ENCODE measurements at regions not wholly inside any gene's neighbourhood (a gene's known extent, or its start where the extent isn't known, plus 50 kb on each side); places are given as distances from the start of the nearest gene placed in this dataset.

DNA sequence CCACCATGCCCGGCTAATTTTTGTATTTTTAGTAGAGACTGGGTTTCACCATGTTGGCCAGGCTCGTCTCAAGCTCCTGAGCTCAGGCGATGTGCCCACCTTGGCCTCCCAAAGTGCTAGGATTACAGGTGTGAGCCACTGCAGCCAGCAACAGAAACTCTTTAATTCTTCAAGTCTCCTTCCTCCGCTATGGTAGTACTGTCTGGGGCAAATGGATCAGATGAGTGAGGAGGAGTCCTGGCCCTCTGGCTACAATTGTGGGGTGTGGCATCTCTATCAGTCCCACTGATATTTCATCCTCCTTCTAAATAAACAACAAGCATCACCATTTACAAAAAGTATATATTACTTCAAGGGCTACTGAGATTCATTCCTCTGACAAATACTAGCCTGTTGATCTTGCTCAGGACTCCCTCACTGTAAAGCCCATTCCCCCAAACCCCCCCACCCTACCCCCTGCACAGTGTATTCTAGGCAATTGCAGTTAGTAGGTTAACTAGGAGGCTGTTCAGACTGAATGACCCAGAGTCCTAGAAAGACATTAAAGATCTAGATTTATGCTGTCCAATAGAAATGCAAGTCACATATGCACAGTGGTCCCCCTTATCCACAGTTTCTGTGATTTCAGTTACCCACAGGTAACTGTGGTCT, 71.2 kb upstream of the STAM2 start:
- no peaks in the 10 kb centered on the region for H3K36me3 ChIP-seq
- H3K27ac ChIP-seq, result no peak overlapping the region
- no peaks in the 10 kb centered on the region for H3K27me3 ChIP-seq
- no peaks in the 10 kb centered on the region for H3K4me1 ChIP-seq
- no peak for TF ChIP-seq POLR2A (IDR thresholded peaks at IDR 0.05)
- no peak for TF ChIP-seq POLR2AphosphoS5 (IDR thresholded peaks at IDR 0.05; ENCODE audit: insufficient read depth in 1 of 2, low read depth in 1 of 2)
- TF ChIP-seq, protein P1, sequence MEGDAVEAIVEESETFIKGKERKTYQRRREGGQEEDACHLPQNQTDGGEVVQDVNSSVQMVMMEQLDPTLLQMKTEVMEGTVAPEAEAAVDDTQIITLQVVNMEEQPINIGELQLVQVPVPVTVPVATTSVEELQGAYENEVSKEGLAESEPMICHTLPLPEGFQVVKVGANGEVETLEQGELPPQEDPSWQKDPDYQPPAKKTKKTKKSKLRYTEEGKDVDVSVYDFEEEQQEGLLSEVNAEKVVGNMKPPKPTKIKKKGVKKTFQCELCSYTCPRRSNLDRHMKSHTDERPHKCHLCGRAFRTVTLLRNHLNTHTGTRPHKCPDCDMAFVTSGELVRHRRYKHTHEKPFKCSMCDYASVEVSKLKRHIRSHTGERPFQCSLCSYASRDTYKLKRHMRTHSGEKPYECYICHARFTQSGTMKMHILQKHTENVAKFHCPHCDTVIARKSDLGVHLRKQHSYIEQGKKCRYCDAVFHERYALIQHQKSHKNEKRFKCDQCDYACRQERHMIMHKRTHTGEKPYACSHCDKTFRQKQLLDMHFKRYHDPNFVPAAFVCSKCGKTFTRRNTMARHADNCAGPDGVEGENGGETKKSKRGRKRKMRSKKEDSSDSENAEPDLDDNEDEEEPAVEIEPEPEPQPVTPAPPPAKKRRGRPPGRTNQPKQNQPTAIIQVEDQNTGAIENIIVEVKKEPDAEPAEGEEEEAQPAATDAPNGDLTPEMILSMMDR (IDR thresholded peaks at IDR 0.05), result no peak
- no peak overlapping the region for H3K4me3 ChIP-seq
- H3K9me3 ChIP-seq, result no peaks in the 10 kb centered on the region
- intact Hi-C loops (cut with DNase I), result no loop called here
- no peak for DNase-seq (ENCODE audit: extremely low spot score in 2 of 2)

DNA sequence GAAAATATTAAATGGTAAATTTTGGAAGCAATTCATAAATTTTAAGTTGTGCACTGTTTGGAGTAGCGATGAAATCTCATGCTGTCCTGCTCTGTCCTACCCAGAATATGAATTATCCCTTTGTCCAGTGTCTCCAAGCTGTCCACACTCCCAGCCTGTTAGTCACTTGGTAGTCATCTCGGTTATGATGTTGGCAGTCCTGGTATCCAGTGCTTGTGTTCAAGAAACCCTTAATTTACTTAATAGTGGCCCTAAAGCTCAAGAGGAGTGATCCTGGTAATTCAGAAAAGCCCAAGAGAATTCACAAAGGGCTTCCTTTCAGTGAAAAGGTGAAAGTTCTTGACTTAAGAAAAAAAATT, 71.8 kb upstream of the STAM2 start:
- H3K36me3 ChIP-seq, result no peaks in the 10 kb centered on the region
- intact Hi-C loops (cut with DNase I), result no loop called here

GRCh38 chr2:152250421-152251100, 75.0 kb upstream of the STAM2 start:
- Histone ChIP-seq H3K27me3 (no peaks in the 10 kb centered on the region), H3K36me3 (no peaks in the 10 kb centered on the region), H3K9me3 (no peaks in the 10 kb centered on the region), H3K4me3 (no peak overlapping the region), H3K27ac (no peak overlapping the region), H3K4me1 (no peaks in the 10 kb centered on the region)
- intact Hi-C loops (cut with DNase I), result no loop called here
- no peak for DNase-seq (ENCODE audit: extremely low spot score in 2 of 2)
- TF ChIP-seq POLR2AphosphoS5 (IDR thresholded peaks at IDR 0.05; ENCODE audit: insufficient read depth in 1 of 2, low read depth in 1 of 2) (no peak), POLR2A (IDR thresholded peaks at IDR 0.05) (no peak)
- TF ChIP-seq, protein P1 (IDR thresholded peaks at IDR 0.05), result no peak

More for the DNA sequence above, 71.8 kb upstream of the STAM2 start:
- no peaks in the 10 kb centered on the region for H3K27me3 ChIP-seq
- no peak overlapping the region for H3K4me3 ChIP-seq
- TF ChIP-seq, protein P1 (IDR thresholded peaks at IDR 0.05), result no peak
- TF ChIP-seq POLR2AphosphoS5 (IDR thresholded peaks at IDR 0.05; ENCODE audit: insufficient read depth in 1 of 2, low read depth in 1 of 2) (no peak), POLR2A (IDR thresholded peaks at IDR 0.05) (no peak)
- DNase-seq (ENCODE audit: extremely low spot score in 2 of 2), result no peak
- no peaks in the 10 kb centered on the region for H3K4me1 ChIP-seq
- no peaks in the 10 kb centered on the region for H3K9me3 ChIP-seq
- no peak overlapping the region for H3K27ac ChIP-seq

GRCh38 chr2:152251211-152251610, 75.6 kb upstream of the STAM2 start:
- intact Hi-C loops (cut with DNase I), result no loop called here
- Histone ChIP-seq H3K27ac (no peak overlapping the region), H3K4me3 (no peak overlapping the region), H3K4me1 (no peaks in the 10 kb centered on the region), H3K36me3 (no peaks in the 10 kb centered on the region), H3K9me3 (no peaks in the 10 kb centered on the region), H3K27me3 (no peaks in the 10 kb centered on the region)
- DNase-seq (ENCODE audit: extremely low spot score in 2 of 2), result no peak
- TF ChIP-seq POLR2A (IDR thresholded peaks at IDR 0.05), result no peak
- TF ChIP-seq POLR2AphosphoS5 (IDR thresholded peaks at IDR 0.05; ENCODE audit: insufficient read depth in 1 of 2, low read depth in 1 of 2), result no peak
- TF ChIP-seq, protein P1 (IDR thresholded peaks at IDR 0.05), result no peak

GRCh38 chr2:152251811-152252210, 76.2 kb upstream of the STAM2 start:
- H3K27me3 ChIP-seq, result no peaks in the 10 kb centered on the region
- H3K27ac ChIP-seq, result no peak overlapping the region
- H3K4me3 ChIP-seq, result no peak overlapping the region
- no peaks in the 10 kb centered on the region for H3K36me3 ChIP-seq
- TF ChIP-seq, protein P1 (IDR thresholded peaks at IDR 0.05), result no peak
- TF ChIP-seq POLR2A (IDR thresholded peaks at IDR 0.05) (no peak), POLR2AphosphoS5 (IDR thresholded peaks at IDR 0.05; ENCODE audit: insufficient read depth in 1 of 2, low read depth in 1 of 2) (no peak)
- H3K4me1 ChIP-seq, result no peaks in the 10 kb centered on the region
- H3K9me3 ChIP-seq, result no peaks in the 10 kb centered on the region
- DNase-seq (ENCODE audit: extremely low spot score in 2 of 2), result no peak
- intact Hi-C loops (cut with DNase I), result no loop called here
